ENCODE measurements at regions not wholly inside any gene's neighbourhood (a gene's known extent, or its start where the extent isn't known, plus 50 kb on each side); places are given as distances from the start of the nearest gene placed in this dataset.

DNA sequence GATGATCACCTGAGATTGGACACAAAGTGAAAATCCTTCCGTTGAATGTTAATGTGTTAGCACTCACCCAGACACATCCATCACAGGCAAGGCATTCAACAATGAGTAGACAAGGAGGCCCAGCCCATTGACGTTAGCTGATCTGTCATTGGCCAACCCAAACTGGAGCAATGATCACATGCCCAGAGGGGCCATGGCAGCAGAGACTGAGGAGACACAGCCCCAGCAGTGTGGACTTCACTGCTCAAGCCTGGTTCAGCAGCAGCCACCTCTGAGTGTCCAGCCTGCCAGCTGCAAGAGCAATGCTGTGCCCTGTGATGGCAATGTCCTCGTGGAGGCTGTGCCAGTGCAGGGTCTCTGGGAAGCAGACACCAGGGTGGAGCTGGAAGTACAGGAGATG, 622.2 kb downstream of the AACS start:
- TF ChIP-seq CTCF (IDR thresholded peaks at IDR 0.05; ENCODE audit: borderline replicate concordance, extremely low read depth, insufficient read depth): no peak
- DNase-seq: no peak
- no peak overlapping the region for H3K4me3 ChIP-seq (ENCODE audit: low read length in 3 of 3)
- no peaks in the 10 kb centered on the region for H3K27me3 ChIP-seq (ENCODE audit: control insufficient read depth, insufficient read depth, low read length)
- no peak overlapping the region for H3K9ac ChIP-seq (ENCODE audit: low read length in 3 of 3)
- no peak for FAIRE-seq
- H3K27ac ChIP-seq (ENCODE audit: low read depth in 2 of 2, low read length in 2 of 2): no peak overlapping the region
- H3K4me1 ChIP-seq (ENCODE audit: control insufficient read depth in 2 of 3, insufficient read depth in 2 of 3, low read depth in 1 of 3, low read length in 3 of 3): no peaks in the 10 kb centered on the region
- no peaks in the 10 kb centered on the region for H3K36me3 ChIP-seq (ENCODE audit: control insufficient read depth in 2 of 3, insufficient read depth in 3 of 3, low read length in 3 of 3)
- no peaks in the 10 kb centered on the region for H3K9me3 ChIP-seq (ENCODE audit: control insufficient read depth in 2 of 3, insufficient read depth in 1 of 3, low read length in 3 of 3)
- intact Hi-C loops (cut with DNase I): no loop called here

GRCh38 chr12:125687820-125688219, 622.6 kb downstream of the AACS start:
- intact Hi-C loops (cut with DNase I): no loop called here
- Histone ChIP-seq H3K9me3 (ENCODE audit: control insufficient read depth in 2 of 3, insufficient read depth in 1 of 3, low read length in 3 of 3) (no peaks in the 10 kb centered on the region), H3K36me3 (ENCODE audit: control insufficient read depth in 2 of 3, insufficient read depth in 3 of 3, low read length in 3 of 3) (no peaks in the 10 kb centered on the region), H3K27ac (ENCODE audit: low read depth in 2 of 2, low read length in 2 of 2) (no peak overlapping the region), H3K4me1 (ENCODE audit: control insufficient read depth in 2 of 3, insufficient read depth in 2 of 3, low read depth in 1 of 3, low read length in 3 of 3) (no peaks in the 10 kb centered on the region), H3K4me3 (ENCODE audit: low read length in 3 of 3) (no peak overlapping the region), H3K27me3 (ENCODE audit: control insufficient read depth, insufficient read depth, low read length) (no peaks in the 10 kb centered on the region), H3K9ac (ENCODE audit: low read length in 3 of 3) (no peak overlapping the region)
- DNase-seq (no peak), FAIRE-seq (no peak)
- no peak for TF ChIP-seq CTCF (IDR thresholded peaks at IDR 0.05; ENCODE audit: borderline replicate concordance, extremely low read depth, insufficient read depth)

DNA sequence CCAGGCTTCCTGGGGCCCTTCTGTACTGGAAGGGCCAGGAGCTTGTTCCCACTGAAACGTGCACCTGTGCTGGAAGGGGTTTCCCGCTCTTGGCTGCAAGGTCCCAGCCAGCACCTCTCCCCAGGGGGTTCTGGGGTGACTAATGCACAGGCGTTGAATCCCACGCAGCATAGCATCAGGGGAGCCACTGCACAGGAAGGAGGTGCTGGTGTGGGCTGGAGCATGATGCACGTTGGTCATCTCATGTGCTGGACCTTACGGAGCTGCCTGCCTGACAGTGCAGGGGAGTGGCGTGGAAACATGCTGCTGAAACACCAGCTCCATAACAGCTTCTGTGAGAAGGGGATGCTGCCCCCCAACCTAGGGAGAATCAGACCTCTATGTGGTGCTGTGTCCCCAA, 623.0 kb downstream of the AACS start:
- intact Hi-C loops (cut with DNase I): no loop called here
- TF ChIP-seq CTCF (IDR thresholded peaks at IDR 0.05; ENCODE audit: borderline replicate concordance, extremely low read depth, insufficient read depth): no peak
- Histone ChIP-seq H3K4me1 (ENCODE audit: control insufficient read depth in 2 of 3, insufficient read depth in 2 of 3, low read depth in 1 of 3, low read length in 3 of 3) (no peaks in the 10 kb centered on the region), H3K27me3 (ENCODE audit: control insufficient read depth, insufficient read depth, low read length) (no peaks in the 10 kb centered on the region), H3K9ac (ENCODE audit: low read length in 3 of 3) (no peak overlapping the region), H3K27ac (ENCODE audit: low read depth in 2 of 2, low read length in 2 of 2) (no peak overlapping the region), H3K9me3 (ENCODE audit: control insufficient read depth in 2 of 3, insufficient read depth in 1 of 3, low read length in 3 of 3) (no peaks in the 10 kb centered on the region), H3K36me3 (ENCODE audit: control insufficient read depth in 2 of 3, insufficient read depth in 3 of 3, low read length in 3 of 3) (no peaks in the 10 kb centered on the region), H3K4me3 (ENCODE audit: low read length in 3 of 3) (no peak overlapping the region)
- FAIRE-seq: no peak
- no peak for DNase-seq

GRCh38 chr12:125688881-125689280, 623.6 kb downstream of the AACS start:
- TF ChIP-seq CTCF (IDR thresholded peaks at IDR 0.05; ENCODE audit: borderline replicate concordance, extremely low read depth, insufficient read depth): no peak
- intact Hi-C loops (cut with DNase I): no loop called here
- no peaks in the 10 kb centered on the region for H3K4me1 ChIP-seq (ENCODE audit: control insufficient read depth in 2 of 3, insufficient read depth in 2 of 3, low read depth in 1 of 3, low read length in 3 of 3)
- no peak for DNase-seq
- H3K9ac ChIP-seq (ENCODE audit: low read length in 3 of 3): no peak overlapping the region
- no peaks in the 10 kb centered on the region for H3K36me3 ChIP-seq (ENCODE audit: control insufficient read depth in 2 of 3, insufficient read depth in 3 of 3, low read length in 3 of 3)
- no peak for FAIRE-seq
- no peaks in the 10 kb centered on the region for H3K9me3 ChIP-seq (ENCODE audit: control insufficient read depth in 2 of 3, insufficient read depth in 1 of 3, low read length in 3 of 3)
- H3K27ac ChIP-seq (ENCODE audit: low read depth in 2 of 2, low read length in 2 of 2): no peak overlapping the region
- no peak overlapping the region for H3K4me3 ChIP-seq (ENCODE audit: low read length in 3 of 3)
- no peaks in the 10 kb centered on the region for H3K27me3 ChIP-seq (ENCODE audit: control insufficient read depth, insufficient read depth, low read length)
